ENCODE measurements at regions not wholly inside any gene's neighbourhood (a gene's known extent, or its start where the extent isn't known, plus 50 kb on each side); places are given as distances from the start of the nearest gene placed in this dataset.

DNA sequence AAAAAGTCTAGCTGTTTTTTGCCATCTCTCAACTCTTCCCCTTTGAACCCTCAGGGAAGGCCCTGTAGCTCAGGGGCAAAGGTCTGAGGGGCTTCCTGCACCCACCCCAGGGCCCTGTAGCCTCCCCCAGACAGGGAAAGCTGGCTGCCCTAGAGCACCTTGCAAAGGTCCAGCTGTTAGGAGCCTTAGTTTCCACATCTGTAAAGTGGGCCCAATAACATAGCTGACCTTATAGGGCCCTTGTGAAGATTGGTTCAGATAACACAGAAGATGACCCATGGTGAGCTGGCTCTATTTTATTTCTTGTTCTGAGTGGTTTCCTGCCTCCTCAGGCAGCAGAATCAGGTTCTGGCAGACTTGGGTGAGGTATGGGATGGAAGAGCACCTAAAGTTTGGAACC is 55.2 kb upstream of the SMAD6 start:
- Histone ChIP-seq H3K27me3 (replicated peaks; ENCODE audit: control insufficient read depth, insufficient read depth, low read length) (no peaks in the 10 kb centered on the region), H3K4me1 (peaks cover 23% of the 10 kb centered on the region), H3K36me3 (ENCODE audit: control insufficient read depth, insufficient read depth, low read length) (no peaks in the 10 kb centered on the region), H3K9me3 (no peaks in the 10 kb centered on the region), H3K4me3 (ENCODE audit: low read depth, low read length) (no peak overlapping the region)
- BruUV-seq (replicated peaks): no TSS peak
- no peak for DNase-seq
- TF ChIP-seq CTCF (IDR thresholded peaks at IDR 0.05; ENCODE audit: insufficient read depth in 1 of 2, low read depth in 1 of 2, low read length in 1 of 2, severe bottlenecking in 1 of 2, unreplicated experiment in 1 of 2): no peak
- H3K27me3 Mint-ChIP-seq (ENCODE audit: insufficient read depth, unreplicated experiment): no peaks in the 10 kb centered on the region
- ChIA-PET CTCF (interaction anchor here (1.3 kb wide), 1 partner anchor 28 kb away, joined by 4 read pairs; no protein-coding TSS in a partner anchor), POLR2A (no interaction called here)
- no peaks in the 10 kb centered on the region for H3K36me3 Mint-ChIP-seq (ENCODE audit: insufficient read depth, unreplicated experiment)
- no peak overlapping the region for H3K4me3 Mint-ChIP-seq (ENCODE audit: unreplicated experiment)
- intact Hi-C loops (cut with micrococcal nuclease; ENCODE audit: unreplicated experiment): no loop called here
- no peak overlapping the region for H3K27ac Mint-ChIP-seq (ENCODE audit: unreplicated experiment)
- no peaks in the 10 kb centered on the region for H3K9me3 Mint-ChIP-seq (ENCODE audit: unreplicated experiment)
- H3K4me1 Mint-ChIP-seq (ENCODE audit: low read depth, unreplicated experiment): peaks cover 11% of the 10 kb centered on the region

DNA sequence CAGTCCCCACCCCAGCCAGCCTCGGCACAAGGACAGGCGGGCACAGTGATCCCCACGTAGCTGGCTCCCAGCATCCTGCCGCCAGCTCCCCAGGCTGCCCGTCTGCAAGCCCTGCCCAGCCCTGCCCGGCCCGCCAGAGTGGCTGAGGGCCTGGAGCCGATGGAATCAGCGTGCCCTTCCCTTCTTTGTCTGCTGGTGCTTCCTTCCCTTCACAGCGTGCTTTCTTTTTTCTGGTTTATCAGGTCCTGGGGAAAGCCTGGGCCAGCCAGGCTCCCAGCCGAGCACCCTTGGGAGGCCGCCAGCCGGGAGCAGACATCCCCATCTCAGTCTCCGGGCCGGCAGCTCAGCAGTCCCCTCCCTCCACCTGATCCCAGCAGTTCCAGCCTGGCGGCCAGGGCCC is 54.7 kb upstream of the SMAD6 start:
- Histone ChIP-seq H3K4me1 (peaks cover 26% of the 10 kb centered on the region), H3K36me3 (ENCODE audit: control insufficient read depth, insufficient read depth, low read length) (no peaks in the 10 kb centered on the region), H3K4me3 (ENCODE audit: low read depth, low read length) (no peak overlapping the region), H3K27me3 (replicated peaks; ENCODE audit: control insufficient read depth, insufficient read depth, low read length) (no peaks in the 10 kb centered on the region), H3K9me3 (no peaks in the 10 kb centered on the region)
- intact Hi-C loops (cut with micrococcal nuclease; ENCODE audit: unreplicated experiment): no loop called here
- H3K4me1 Mint-ChIP-seq (ENCODE audit: low read depth, unreplicated experiment): peaks cover 16% of the 10 kb centered on the region
- no peak overlapping the region for H3K27ac Mint-ChIP-seq (ENCODE audit: unreplicated experiment)
- ChIA-PET POLR2A (no interaction called here), CTCF (no interaction called here)
- BruUV-seq (replicated peaks): no TSS peak
- H3K36me3 Mint-ChIP-seq (ENCODE audit: insufficient read depth, unreplicated experiment): no peaks in the 10 kb centered on the region
- H3K27me3 Mint-ChIP-seq (ENCODE audit: insufficient read depth, unreplicated experiment): no peaks in the 10 kb centered on the region
- no peak for DNase-seq
- no peaks in the 10 kb centered on the region for H3K9me3 Mint-ChIP-seq (ENCODE audit: unreplicated experiment)
- no peak for TF ChIP-seq CTCF (IDR thresholded peaks at IDR 0.05; ENCODE audit: insufficient read depth in 1 of 2, low read depth in 1 of 2, low read length in 1 of 2, severe bottlenecking in 1 of 2, unreplicated experiment in 1 of 2)
- no peak overlapping the region for H3K4me3 Mint-ChIP-seq (ENCODE audit: unreplicated experiment)

GRCh38 chr15:66648588-66648987 is 53.4 kb upstream of the SMAD6 start:
- Mint-ChIP-seq H3K36me3 (ENCODE audit: insufficient read depth, unreplicated experiment) (no peaks in the 10 kb centered on the region), H3K27ac (ENCODE audit: unreplicated experiment) (no peak overlapping the region), H3K4me3 (ENCODE audit: unreplicated experiment) (no peak overlapping the region), H3K27me3 (ENCODE audit: insufficient read depth, unreplicated experiment) (no peaks in the 10 kb centered on the region), H3K9me3 (ENCODE audit: unreplicated experiment) (no peaks in the 10 kb centered on the region), H3K4me1 (ENCODE audit: low read depth, unreplicated experiment) (peaks cover 26% of the 10 kb centered on the region)
- H3K9me3 ChIP-seq: no peaks in the 10 kb centered on the region
- no peak overlapping the region for H3K4me3 ChIP-seq (ENCODE audit: low read depth, low read length)
- intact Hi-C loops (cut with micrococcal nuclease; ENCODE audit: unreplicated experiment): no loop called here
- POLR2A ChIA-PET: no interaction called here
- no TSS peak for BruUV-seq (replicated peaks)
- no peaks in the 10 kb centered on the region for H3K27me3 ChIP-seq (replicated peaks; ENCODE audit: control insufficient read depth, insufficient read depth, low read length)
- CTCF ChIA-PET: no interaction called here
- H3K4me1 ChIP-seq: peaks cover 28% of the 10 kb centered on the region
- no peak for TF ChIP-seq CTCF (IDR thresholded peaks at IDR 0.05; ENCODE audit: insufficient read depth in 1 of 2, low read depth in 1 of 2, low read length in 1 of 2, severe bottlenecking in 1 of 2, unreplicated experiment in 1 of 2)
- no peaks in the 10 kb centered on the region for H3K36me3 ChIP-seq (ENCODE audit: control insufficient read depth, insufficient read depth, low read length)
- DNase-seq: no peak
